ENCODE measurements at regions not wholly inside any gene's neighbourhood (a gene's known extent, or its start where the extent isn't known, plus 50 kb on each side); places are given as distances from the start of the nearest gene placed in this dataset.

- peaks cover 0 to 33% (median 0%) of the 10 kb centered on the region in 11 donors for H3K9me3 ChIP-seq
- H3K4me3 ChIP-seq = no peak overlapping the region
- DNase-seq (no peak), ATAC-seq (no peak)
- no peak overlapping the region for H3K27ac ChIP-seq
- no peaks in the 10 kb centered on the region for H3K4me1 ChIP-seq
- intact Hi-C loops (cut with DNase I) = no loop called here
- no peaks in the 10 kb centered on the region for H3K36me3 ChIP-seq
- no peaks in the 10 kb centered on the region for H3K27me3 ChIP-seq
- no peak for TF ChIP-seq CTCF (IDR thresholded peaks at IDR 0.05)
Measured at GRCh38 chr3:166422556-166422955, 585.3 kb upstream of the BCHE start.

- ATAC-seq (no peak), DNase-seq (no peak)
- H3K9me3 ChIP-seq = peaks cover 0 to 38% (median 0%) of the 10 kb centered on the region in 11 donors
- 70 to 76% methylated on average over 2 of the region's 2 CpGs for WGBS, 2 donors
- H3K4me1 ChIP-seq = no peaks in the 10 kb centered on the region
- H3K4me3 ChIP-seq = no peak overlapping the region
- H3K27ac ChIP-seq = no peak overlapping the region
- H3K36me3 ChIP-seq = no peaks in the 10 kb centered on the region
- no peak for TF ChIP-seq CTCF (IDR thresholded peaks at IDR 0.05)
- no peaks in the 10 kb centered on the region for H3K27me3 ChIP-seq
- intact Hi-C loops (cut with DNase I) = no loop called here
Measured at GRCh38 chr3:166420071-166420470, 582.8 kb upstream of the BCHE start.

- Histone ChIP-seq H3K4me3 (no peak overlapping the region), H3K27ac (no peak overlapping the region), H3K9me3 (no peaks in the 10 kb centered on the region), H3K36me3 (no peaks in the 10 kb centered on the region), H3K27me3 (no peaks in the 10 kb centered on the region), H3K4me1 (no peaks in the 10 kb centered on the region)
- ATAC-seq (no peak), DNase-seq (no peak)
- intact Hi-C loops (cut with DNase I) = no loop called here
- 29 to 37% methylated on average over 1 of the region's 1 CpG for WGBS, 2 donors
- TF ChIP-seq CTCF (IDR thresholded peaks at IDR 0.05) = no peak
Measured at GRCh38 chr3:166405896-166406295, 568.7 kb upstream of the BCHE start.

- Histone ChIP-seq H3K27ac (no peak overlapping the region), H3K4me1 (no peaks in the 10 kb centered on the region), H3K4me3 (no peak overlapping the region), H3K9me3 (no peaks in the 10 kb centered on the region), H3K36me3 (no peaks in the 10 kb centered on the region), H3K27me3 (no peaks in the 10 kb centered on the region)
- ATAC-seq (no peak), DNase-seq (no peak)
- TF ChIP-seq CTCF (IDR thresholded peaks at IDR 0.05) = no peak
- intact Hi-C loops (cut with DNase I) = no loop called here
Measured at GRCh38 chr3:166405465-166405864, 568.2 kb upstream of the BCHE start.

- H3K27me3 ChIP-seq = no peaks in the 10 kb centered on the region
- TF ChIP-seq CTCF (IDR thresholded peaks at IDR 0.05) = no peak
- no peak overlapping the region for H3K27ac ChIP-seq
- no peak for DNase-seq
- no peaks in the 10 kb centered on the region for H3K36me3 ChIP-seq
- no peaks in the 10 kb centered on the region for H3K4me1 ChIP-seq
- H3K9me3 ChIP-seq = peaks cover 0 to 24% (median 2%) of the 10 kb centered on the region in 11 donors
- H3K4me3 ChIP-seq = no peak overlapping the region
- intact Hi-C loops (cut with DNase I) = loop anchor here in 1 of 10 donors (5.0 kb wide), 1 partner anchor 722 kb away; no protein-coding TSS in a partner anchor
- no peak for ATAC-seq
Measured at GRCh38 chr3:166390303-166390702, 553.1 kb upstream of the BCHE start.
